Mesothelial cell of epicardium (in vitro differentiated cells): ENCODE measurements at regions not wholly inside any gene's neighbourhood (a gene's known extent, or its start where the extent isn't known, plus 50 kb on each side); places are given as distances from the start of the nearest gene placed in this dataset.

ENCODE experiments used
- DNase-seq, 2 experiments: peaks; one replicate each; pipeline ENCODE4 v3.0.0; 2021; ENCODE audit warnings: low spot score in 2 of 2; ENCODE audit not compliant: unreplicated experiment in 2 of 2
- H3K27ac Mint-ChIP-seq: 2 replicates; pipeline ENCODE4 v1.8.0; 2021; ENCODE audit warnings: mixed read lengths
- H3K27me3 Mint-ChIP-seq: 2 replicates; pipeline ENCODE4 v1.8.0; 2021; ENCODE audit warnings: low read depth, mixed read lengths
- H3K36me3 Mint-ChIP-seq: 2 replicates; pipeline ENCODE4 v1.8.0; 2021; ENCODE audit warnings: mixed read lengths
- H3K4me1 Mint-ChIP-seq: 2 replicates; pipeline ENCODE4 v1.8.0; 2021; ENCODE audit warnings: mixed read lengths
- H3K4me3 Mint-ChIP-seq: 2 replicates; pipeline ENCODE4 v1.8.0; 2021; ENCODE audit warnings: mild to moderate bottlenecking, moderate library complexity, mixed read lengths
- H3K9me3 Mint-ChIP-seq: 2 replicates; pipeline ENCODE4 v1.8.0; 2021; ENCODE audit warnings: mixed read lengths
- TF ChIP-seq, protein P1 (sequence below): fragments of 200-600 bp; sonication (generic); IDR thresholded peaks from one replicate; pipeline ENCODE4 v1.5.0; 2021; ENCODE audit warnings: antibody characterized with exemption; ENCODE audit not compliant: unreplicated experiment

- H3K36me3 Mint-ChIP-seq, result no peaks in the 10 kb centered on the region
- H3K9me3 Mint-ChIP-seq, result peaks cover 7% of the 10 kb centered on the region
- H3K4me1 Mint-ChIP-seq, result peaks cover 8% of the 10 kb centered on the region
- H3K27ac Mint-ChIP-seq, result no peak overlapping the region
- no peak overlapping the region for H3K4me3 Mint-ChIP-seq
- no peaks in the 10 kb centered on the region for H3K27me3 Mint-ChIP-seq
- DNase-seq, result no peak
- TF ChIP-seq, protein P1, sequence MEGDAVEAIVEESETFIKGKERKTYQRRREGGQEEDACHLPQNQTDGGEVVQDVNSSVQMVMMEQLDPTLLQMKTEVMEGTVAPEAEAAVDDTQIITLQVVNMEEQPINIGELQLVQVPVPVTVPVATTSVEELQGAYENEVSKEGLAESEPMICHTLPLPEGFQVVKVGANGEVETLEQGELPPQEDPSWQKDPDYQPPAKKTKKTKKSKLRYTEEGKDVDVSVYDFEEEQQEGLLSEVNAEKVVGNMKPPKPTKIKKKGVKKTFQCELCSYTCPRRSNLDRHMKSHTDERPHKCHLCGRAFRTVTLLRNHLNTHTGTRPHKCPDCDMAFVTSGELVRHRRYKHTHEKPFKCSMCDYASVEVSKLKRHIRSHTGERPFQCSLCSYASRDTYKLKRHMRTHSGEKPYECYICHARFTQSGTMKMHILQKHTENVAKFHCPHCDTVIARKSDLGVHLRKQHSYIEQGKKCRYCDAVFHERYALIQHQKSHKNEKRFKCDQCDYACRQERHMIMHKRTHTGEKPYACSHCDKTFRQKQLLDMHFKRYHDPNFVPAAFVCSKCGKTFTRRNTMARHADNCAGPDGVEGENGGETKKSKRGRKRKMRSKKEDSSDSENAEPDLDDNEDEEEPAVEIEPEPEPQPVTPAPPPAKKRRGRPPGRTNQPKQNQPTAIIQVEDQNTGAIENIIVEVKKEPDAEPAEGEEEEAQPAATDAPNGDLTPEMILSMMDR, result no peak
Observed at GRCh38 chr13:70571221-70571620, 463.0 kb upstream of the KLHL1 start.

DNA sequence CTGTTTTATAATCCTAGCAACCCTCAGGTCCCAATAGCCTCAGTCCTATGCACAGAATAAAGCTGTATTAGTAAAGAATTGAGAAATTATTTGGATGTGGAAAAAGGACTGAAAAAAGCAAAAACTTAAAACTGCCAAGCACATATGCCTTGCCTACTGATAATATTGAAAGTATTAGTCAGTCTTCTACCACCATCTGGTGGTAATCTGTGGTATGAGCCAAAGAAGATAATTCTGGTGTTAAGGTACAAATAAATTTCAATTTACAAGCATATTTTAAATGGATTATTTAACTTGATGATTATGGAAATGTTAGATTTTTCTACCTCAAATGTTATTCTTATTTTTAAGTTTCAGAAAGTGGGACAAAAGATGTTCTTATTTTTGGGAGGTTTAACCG lies 460.3 kb upstream of the KLHL1 start:
- no peak overlapping the region for H3K4me3 Mint-ChIP-seq
- peaks cover 7% of the 10 kb centered on the region for H3K9me3 Mint-ChIP-seq
- H3K27ac Mint-ChIP-seq, result no peak overlapping the region
- no peak for DNase-seq
- no peaks in the 10 kb centered on the region for H3K36me3 Mint-ChIP-seq
- peaks cover 2% of the 10 kb centered on the region for H3K4me1 Mint-ChIP-seq
- TF ChIP-seq, protein P1, result peak; percentile 86
- H3K27me3 Mint-ChIP-seq, result no peaks in the 10 kb centered on the region

- Mint-ChIP-seq H3K27ac (no peak overlapping the region), H3K4me1 (no peaks in the 10 kb centered on the region), H3K4me3 (no peak overlapping the region), H3K27me3 (no peaks in the 10 kb centered on the region), H3K9me3 (peaks cover 7% of the 10 kb centered on the region), H3K36me3 (no peaks in the 10 kb centered on the region)
- DNase-seq, result no peak
- TF ChIP-seq, protein P1, result no peak
Observed at GRCh38 chr13:70544706-70545105, 436.5 kb upstream of the KLHL1 start.

DNA sequence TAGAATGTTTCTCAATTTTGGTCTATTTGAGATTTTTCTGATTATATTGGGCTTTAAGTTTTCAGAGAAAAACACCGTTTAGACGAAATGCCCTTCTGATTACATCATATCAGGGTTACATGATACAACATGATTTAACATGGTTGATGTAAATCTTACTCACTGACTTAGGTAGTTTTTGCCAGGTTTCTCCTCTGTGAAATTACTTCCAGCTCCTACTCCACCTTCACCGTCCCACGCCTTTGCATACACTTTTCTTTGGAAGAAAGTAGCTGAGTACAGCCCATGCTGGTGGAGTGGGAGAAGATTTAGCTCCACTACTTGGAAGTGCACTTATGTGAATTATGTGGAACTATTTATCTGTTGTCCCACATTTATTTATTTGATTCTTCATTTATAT lies 433.2 kb upstream of the KLHL1 start:
- H3K36me3 Mint-ChIP-seq, result no peaks in the 10 kb centered on the region
- H3K27ac Mint-ChIP-seq, result no peak overlapping the region
- H3K27me3 Mint-ChIP-seq, result no peaks in the 10 kb centered on the region
- peaks cover 7% of the 10 kb centered on the region for H3K9me3 Mint-ChIP-seq
- DNase-seq, result no peak
- TF ChIP-seq, protein P1, result no peak
- H3K4me3 Mint-ChIP-seq, result no peak overlapping the region
- H3K4me1 Mint-ChIP-seq, result no peaks in the 10 kb centered on the region

- no peak overlapping the region for H3K4me3 Mint-ChIP-seq
- no peaks in the 10 kb centered on the region for H3K36me3 Mint-ChIP-seq
- no peaks in the 10 kb centered on the region for H3K27me3 Mint-ChIP-seq
- peak overlapping the region; percentile 75 for H3K27ac Mint-ChIP-seq
- peaks cover 22% of the 10 kb centered on the region for H3K4me1 Mint-ChIP-seq
- TF ChIP-seq, protein P1, result no peak
- H3K9me3 Mint-ChIP-seq, result no peaks in the 10 kb centered on the region
- DNase-seq, result no peak
Observed at GRCh38 chr13:70534466-70534865, 426.2 kb upstream of the KLHL1 start.

- Mint-ChIP-seq H3K4me3 (no peak overlapping the region), H3K27me3 (no peaks in the 10 kb centered on the region), H3K27ac (no peak overlapping the region), H3K36me3 (no peaks in the 10 kb centered on the region), H3K4me1 (peaks cover 14% of the 10 kb centered on the region), H3K9me3 (no peaks in the 10 kb centered on the region)
- DNase-seq, result no peak
- TF ChIP-seq, protein P1, result no peak
Observed at GRCh38 chr13:70529652-70530051, 421.4 kb upstream of the KLHL1 start.
